ENCODE measurements at regions not wholly inside any gene's neighbourhood (a gene's known extent, or its start where the extent isn't known, plus 50 kb on each side); places are given as distances from the start of the nearest gene placed in this dataset.

GRCh38 chr6:134477991-134478635, 160.2 kb upstream of the SGK1 start:
- intact Hi-C loops (cut with micrococcal nuclease; ENCODE audit: unreplicated experiment): no loop called here
- Mint-ChIP-seq H3K9me3 (ENCODE audit: unreplicated experiment) (no peaks in the 10 kb centered on the region), H3K4me1 (ENCODE audit: low read depth, unreplicated experiment) (no peaks in the 10 kb centered on the region), H3K36me3 (ENCODE audit: insufficient read depth, unreplicated experiment) (no peaks in the 10 kb centered on the region), H3K4me3 (ENCODE audit: unreplicated experiment) (no peak overlapping the region), H3K27me3 (ENCODE audit: insufficient read depth, unreplicated experiment) (no peaks in the 10 kb centered on the region), H3K27ac (ENCODE audit: unreplicated experiment) (no peak overlapping the region)
- POLR2A ChIA-PET: no interaction called here
- H3K36me3 ChIP-seq (ENCODE audit: control insufficient read depth, insufficient read depth, low read length): no peaks in the 10 kb centered on the region
- H3K4me1 ChIP-seq: no peaks in the 10 kb centered on the region
- no peaks in the 10 kb centered on the region for H3K9me3 ChIP-seq
- BruUV-seq (replicated peaks): no TSS peak
- no peak for DNase-seq
- no peaks in the 10 kb centered on the region for H3K27me3 ChIP-seq (replicated peaks; ENCODE audit: control insufficient read depth, insufficient read depth, low read length)
- H3K4me3 ChIP-seq (ENCODE audit: low read depth, low read length): no peak overlapping the region
- no peak for TF ChIP-seq CTCF (IDR thresholded peaks at IDR 0.05; ENCODE audit: insufficient read depth in 1 of 2, low read depth in 1 of 2, low read length in 1 of 2, severe bottlenecking in 1 of 2, unreplicated experiment in 1 of 2)
- CTCF ChIA-PET: no interaction called here

- Mint-ChIP-seq H3K36me3 (ENCODE audit: insufficient read depth, unreplicated experiment) (no peaks in the 10 kb centered on the region), H3K4me1 (ENCODE audit: low read depth, unreplicated experiment) (no peaks in the 10 kb centered on the region), H3K9me3 (ENCODE audit: unreplicated experiment) (no peaks in the 10 kb centered on the region), H3K27me3 (ENCODE audit: insufficient read depth, unreplicated experiment) (no peaks in the 10 kb centered on the region), H3K4me3 (ENCODE audit: unreplicated experiment) (no peak overlapping the region), H3K27ac (ENCODE audit: unreplicated experiment) (no peak overlapping the region)
- ChIA-PET CTCF (no interaction called here), POLR2A (no interaction called here)
- Histone ChIP-seq H3K36me3 (ENCODE audit: control insufficient read depth, insufficient read depth, low read length) (no peaks in the 10 kb centered on the region), H3K4me1 (no peaks in the 10 kb centered on the region), H3K27me3 (replicated peaks; ENCODE audit: control insufficient read depth, insufficient read depth, low read length) (no peaks in the 10 kb centered on the region), H3K4me3 (ENCODE audit: low read depth, low read length) (no peak overlapping the region), H3K9me3 (no peaks in the 10 kb centered on the region)
- BruUV-seq (replicated peaks): no TSS peak
- TF ChIP-seq CTCF (IDR thresholded peaks at IDR 0.05; ENCODE audit: insufficient read depth in 1 of 2, low read depth in 1 of 2, low read length in 1 of 2, severe bottlenecking in 1 of 2, unreplicated experiment in 1 of 2): no peak
- no peak for DNase-seq
- intact Hi-C loops (cut with micrococcal nuclease; ENCODE audit: unreplicated experiment): no loop called here
These were observed 157.0 kb upstream of the SGK1 start for GRCh38 chr6:134474955-134475354.

- H3K4me3 ChIP-seq (ENCODE audit: low read depth, low read length): no peak overlapping the region
- no peaks in the 10 kb centered on the region for H3K27me3 ChIP-seq (replicated peaks; ENCODE audit: control insufficient read depth, insufficient read depth, low read length)
- ChIA-PET POLR2A (no interaction called here), CTCF (no interaction called here)
- Mint-ChIP-seq H3K27me3 (ENCODE audit: insufficient read depth, unreplicated experiment) (no peaks in the 10 kb centered on the region), H3K4me1 (ENCODE audit: low read depth, unreplicated experiment) (no peaks in the 10 kb centered on the region), H3K36me3 (ENCODE audit: insufficient read depth, unreplicated experiment) (no peaks in the 10 kb centered on the region), H3K9me3 (ENCODE audit: unreplicated experiment) (no peaks in the 10 kb centered on the region), H3K27ac (ENCODE audit: unreplicated experiment) (no peak overlapping the region), H3K4me3 (ENCODE audit: unreplicated experiment) (no peak overlapping the region)
- no peaks in the 10 kb centered on the region for H3K4me1 ChIP-seq
- intact Hi-C loops (cut with micrococcal nuclease; ENCODE audit: unreplicated experiment): no loop called here
- no peaks in the 10 kb centered on the region for H3K9me3 ChIP-seq
- no peak for TF ChIP-seq CTCF (IDR thresholded peaks at IDR 0.05; ENCODE audit: insufficient read depth in 1 of 2, low read depth in 1 of 2, low read length in 1 of 2, severe bottlenecking in 1 of 2, unreplicated experiment in 1 of 2)
- no peak for DNase-seq
- no peaks in the 10 kb centered on the region for H3K36me3 ChIP-seq (ENCODE audit: control insufficient read depth, insufficient read depth, low read length)
- no TSS peak for BruUV-seq (replicated peaks)
These were observed 154.7 kb upstream of the SGK1 start for GRCh38 chr6:134472661-134473060.

All from Caco-2 (cell line).